DND-41 (cell line): ENCODE measurements at regions not wholly inside any gene's neighbourhood (a gene's known extent, or its start where the extent isn't known, plus 50 kb on each side); places are given as distances from the start of the nearest gene placed in this dataset.

Experiments
- ATAC-seq: fragments of 200-7000 bp; cut with Tn5 transposase; 3 replicates; pipeline ENCODE4 v1.9.1; 2021; ENCODE audit warnings: low read depth; ENCODE audit not compliant: insufficient read depth
- DNase-seq: peaks from one replicate; pipeline ENCODE4 v3.0.0-alpha.2; 2020
- H2AFZ ChIP-seq: 2 replicates; pipeline ENCODE4 v1.6.0; 2012; ENCODE audit warnings: low read depth, low read length
- H3K27ac ChIP-seq: 2 replicates; pipeline ENCODE4 v1.5.1; 2012; ENCODE audit warnings: low read length, inconsistent platforms
- H3K27me3 ChIP-seq: fragments of 200-600 bp; sonication (generic); 2 replicates; pipeline ENCODE4 v1.6.0; 2012; ENCODE audit warnings: low read length, mild to moderate bottlenecking, inconsistent platforms; ENCODE audit not compliant: insufficient read depth, poor library complexity
- H3K36me3 ChIP-seq: 2 replicates; pipeline ENCODE4 v1.5.1; 2012; ENCODE audit warnings: low read length, inconsistent platforms; ENCODE audit not compliant: insufficient read depth
- H3K4me1 ChIP-seq: 2 replicates; pipeline ENCODE4 v1.5.1; 2012; ENCODE audit warnings: mild to moderate bottlenecking, low read length; ENCODE audit not compliant: insufficient read depth
- H3K4me2 ChIP-seq: 2 replicates; pipeline ENCODE4 v1.6.0; 2012; ENCODE audit warnings: mild to moderate bottlenecking, moderate library complexity, low read length, inconsistent platforms; ENCODE audit not compliant: insufficient read depth
- H3K4me3 ChIP-seq, 2 experiments: fragments of 200-600 bp in 1 of 2; shearing (Covaris generic) in 1 of 2; 2 replicates each; pipeline ENCODE4 v1.5.1; 2012 to 2016; ENCODE audit warnings: inconsistent platforms in 2 of 2, low read length in 2 of 2, mild to moderate bottlenecking in 2 of 2, low read depth in 1 of 2, moderate library complexity in 1 of 2
- H3K79me2 ChIP-seq: 2 replicates; pipeline ENCODE4 v1.6.0; 2012; ENCODE audit warnings: low read length, inconsistent platforms; ENCODE audit not compliant: insufficient read depth
- H3K9ac ChIP-seq: 2 replicates; pipeline ENCODE4 v1.6.0; 2012; ENCODE audit warnings: low read depth, mild to moderate bottlenecking, inconsistent platforms, low read length, moderate library complexity
- H3K9me3 ChIP-seq: 2 replicates; pipeline ENCODE4 v1.5.1; 2012; ENCODE audit warnings: low read length, moderate library complexity, mild to moderate bottlenecking, inconsistent platforms; ENCODE audit not compliant: insufficient read depth, severe bottlenecking
- H4K20me1 ChIP-seq: 2 replicates; pipeline ENCODE4 v1.6.0; 2012; ENCODE audit warnings: low read length; ENCODE audit not compliant: insufficient read depth
- EZH2 ChIP-seq: IDR thresholded peaks from 3 replicates; pipeline ENCODE4 v1.6.1; 2012; ENCODE audit warnings: borderline replicate concordance, low read depth, mild to moderate bottlenecking, moderate library complexity, low read length, inconsistent platforms; ENCODE audit not compliant: severe bottlenecking
- TF ChIP-seq, protein P1 (sequence below): IDR thresholded peaks from 2 replicates; pipeline ENCODE4 v1.5.1; 2012; ENCODE audit warnings: borderline replicate concordance, low read length, moderate library complexity, mild to moderate bottlenecking; ENCODE audit not compliant: poor library complexity, severe bottlenecking; ENCODE audit errors: extremely low read depth

DNA sequence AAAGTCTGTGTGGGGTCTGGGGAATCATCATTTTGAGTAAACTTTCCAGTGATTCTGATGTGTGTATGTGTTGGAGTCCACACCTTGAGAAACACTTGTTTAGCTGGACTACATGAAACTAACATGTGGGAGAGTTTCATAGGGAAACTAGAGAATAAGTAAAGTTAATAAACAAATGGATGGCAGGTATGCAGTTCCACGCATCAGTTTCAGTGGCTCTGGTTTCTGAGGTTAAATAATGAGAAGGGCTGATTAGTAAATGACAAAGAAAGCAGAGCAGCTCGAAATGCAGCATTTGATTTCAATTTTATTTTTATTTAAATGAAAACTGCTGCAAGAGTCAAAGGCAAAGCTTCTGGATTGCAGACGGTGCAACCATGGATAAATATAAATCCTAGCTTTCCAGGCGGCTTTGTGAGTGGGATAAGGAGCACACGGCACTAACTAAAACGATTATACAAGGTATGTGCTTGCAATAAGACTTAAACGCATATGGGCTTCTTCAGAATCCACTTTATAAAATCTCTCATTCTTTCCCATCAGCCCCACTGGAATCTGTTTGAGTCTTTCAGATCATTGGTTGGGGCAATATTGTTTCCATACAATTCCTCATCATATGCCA lies 310.7 kb downstream of the PLPP3 start:
- Histone ChIP-seq H3K27ac (no peak overlapping the region), H4K20me1 (no peaks in the 10 kb centered on the region), H3K79me2 (no peaks in the 10 kb centered on the region), H3K36me3 (no peaks in the 10 kb centered on the region), H3K4me2 (no peak overlapping the region), H3K27me3 (no peaks in the 10 kb centered on the region), H3K9ac (no peak overlapping the region), H3K4me3 (no peak overlapping the region), H3K4me1 (no peaks in the 10 kb centered on the region), H2AFZ (no peak overlapping the region), H3K9me3 (no peaks in the 10 kb centered on the region)
- no peak for ATAC-seq
- DNase-seq = no peak
- TF ChIP-seq EZH2 = no peak
- TF ChIP-seq, protein P1, sequence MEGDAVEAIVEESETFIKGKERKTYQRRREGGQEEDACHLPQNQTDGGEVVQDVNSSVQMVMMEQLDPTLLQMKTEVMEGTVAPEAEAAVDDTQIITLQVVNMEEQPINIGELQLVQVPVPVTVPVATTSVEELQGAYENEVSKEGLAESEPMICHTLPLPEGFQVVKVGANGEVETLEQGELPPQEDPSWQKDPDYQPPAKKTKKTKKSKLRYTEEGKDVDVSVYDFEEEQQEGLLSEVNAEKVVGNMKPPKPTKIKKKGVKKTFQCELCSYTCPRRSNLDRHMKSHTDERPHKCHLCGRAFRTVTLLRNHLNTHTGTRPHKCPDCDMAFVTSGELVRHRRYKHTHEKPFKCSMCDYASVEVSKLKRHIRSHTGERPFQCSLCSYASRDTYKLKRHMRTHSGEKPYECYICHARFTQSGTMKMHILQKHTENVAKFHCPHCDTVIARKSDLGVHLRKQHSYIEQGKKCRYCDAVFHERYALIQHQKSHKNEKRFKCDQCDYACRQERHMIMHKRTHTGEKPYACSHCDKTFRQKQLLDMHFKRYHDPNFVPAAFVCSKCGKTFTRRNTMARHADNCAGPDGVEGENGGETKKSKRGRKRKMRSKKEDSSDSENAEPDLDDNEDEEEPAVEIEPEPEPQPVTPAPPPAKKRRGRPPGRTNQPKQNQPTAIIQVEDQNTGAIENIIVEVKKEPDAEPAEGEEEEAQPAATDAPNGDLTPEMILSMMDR = no peak

DNA sequence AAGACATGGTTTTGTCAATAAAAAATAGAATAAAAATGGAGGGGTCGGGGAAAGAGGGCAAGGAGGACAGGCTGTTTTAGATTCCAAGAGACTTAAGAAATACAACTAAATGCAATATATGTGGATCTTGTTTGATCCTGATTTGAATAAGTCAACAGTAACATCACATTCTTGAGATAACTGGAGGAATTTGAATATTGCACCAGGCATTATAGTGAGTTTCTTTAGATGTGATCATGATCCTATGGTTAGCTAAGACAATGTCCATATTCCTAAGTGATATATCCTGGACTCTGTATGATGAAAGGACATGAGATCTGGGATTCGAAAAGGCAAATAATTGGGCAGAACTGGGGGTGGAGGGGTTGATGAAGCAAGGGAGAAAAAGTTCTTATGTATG lies 311.8 kb downstream of the PLPP3 start:
- H3K4me1 ChIP-seq = no peaks in the 10 kb centered on the region
- no peak overlapping the region for H3K27ac ChIP-seq

GRCh38 chr1:56266359-56266758 lies 313.0 kb downstream of the PLPP3 start:
- Histone ChIP-seq H2AFZ (no peak overlapping the region), H3K27ac (no peak overlapping the region), H3K79me2 (no peaks in the 10 kb centered on the region), H3K9me3 (no peaks in the 10 kb centered on the region), H3K36me3 (no peaks in the 10 kb centered on the region), H3K4me3 (no peak overlapping the region), H3K4me1 (no peaks in the 10 kb centered on the region), H3K27me3 (no peaks in the 10 kb centered on the region), H4K20me1 (no peaks in the 10 kb centered on the region), H3K4me2 (no peak overlapping the region), H3K9ac (no peak overlapping the region)
- no peak for DNase-seq
- ATAC-seq = no peak
- TF ChIP-seq, protein P1 = no peak
- no peak for TF ChIP-seq EZH2

More for the DNA sequence above, 311.8 kb downstream of the PLPP3 start:
- Histone ChIP-seq H3K27me3 (no peaks in the 10 kb centered on the region), H3K4me2 (no peak overlapping the region), H2AFZ (no peak overlapping the region), H3K4me3 (no peak overlapping the region), H3K79me2 (no peaks in the 10 kb centered on the region), H4K20me1 (no peaks in the 10 kb centered on the region), H3K36me3 (no peaks in the 10 kb centered on the region), H3K9me3 (no peaks in the 10 kb centered on the region), H3K9ac (no peak overlapping the region)
- ATAC-seq (no peak), DNase-seq (no peak)
- TF ChIP-seq EZH2 = no peak

- Histone ChIP-seq H3K4me3 (no peak overlapping the region), H3K9ac (no peak overlapping the region), H3K27ac (no peak overlapping the region), H3K79me2 (no peaks in the 10 kb centered on the region), H3K36me3 (no peaks in the 10 kb centered on the region), H3K4me2 (no peak overlapping the region), H3K4me1 (no peaks in the 10 kb centered on the region), H4K20me1 (no peaks in the 10 kb centered on the region), H2AFZ (no peak overlapping the region), H3K27me3 (no peaks in the 10 kb centered on the region), H3K9me3 (peaks cover 2% of the 10 kb centered on the region)
- DNase-seq = peak; percentile 11
- ATAC-seq = peak; percentile 75
- TF ChIP-seq EZH2 = no peak
- TF ChIP-seq, protein P1 = no peak
Measured at GRCh38 chr1:56265216-56265615, 314.1 kb downstream of the PLPP3 start.
